KMS-11 (cell line): ENCODE measurements at regions not wholly inside any gene's neighbourhood (a gene's known extent, or its start where the extent isn't known, plus 50 kb on each side); places are given as distances from the start of the nearest gene placed in this dataset.

Experiments used
- H2AFZ ChIP-seq: fragments of 200-600 bp; sonication (generic); 2 replicates; pipeline ENCODE4 v1.6.1; 2016; ENCODE audit warnings: antibody characterized with exemption, mixed run types, low read depth
- H3K27ac ChIP-seq: fragments of 200-600 bp; sonication (generic); 2 replicates; pipeline ENCODE4 v1.6.1; 2016; ENCODE audit warnings: mild to moderate bottlenecking, mixed run types
- H3K27me3 ChIP-seq: fragments of 200-600 bp; sonication (generic); 2 replicates; pipeline ENCODE4 v1.6.1; 2017; ENCODE audit warnings: mild to moderate bottlenecking, low read depth, mixed run types, moderate library complexity; ENCODE audit not compliant: insufficient read depth
- H3K36me3 ChIP-seq: fragments of 200-600 bp; sonication (generic); 2 replicates; pipeline ENCODE4 v1.6.1; 2017; ENCODE audit warnings: mild to moderate bottlenecking, mixed run types; ENCODE audit not compliant: insufficient read depth
- H3K4me1 ChIP-seq: fragments of 200-600 bp; sonication (generic); 2 replicates; pipeline ENCODE4 v1.6.1; 2016; ENCODE audit warnings: mild to moderate bottlenecking, low read depth, mixed run types; ENCODE audit not compliant: poor library complexity, severe bottlenecking
- H3K4me2 ChIP-seq: fragments of 200-600 bp; sonication (generic); 2 replicates; pipeline ENCODE4 v1.7.0; 2016; ENCODE audit warnings: mild to moderate bottlenecking, mixed run types
- H3K4me3 ChIP-seq: fragments of 200-600 bp; sonication (generic); IDR thresholded peaks from 2 replicates; pipeline ENCODE4 v1.6.1; 2017; ENCODE audit warnings: low read depth, low read length, mixed read lengths; ENCODE audit not compliant: insufficient read depth
- H3K79me2 ChIP-seq: fragments of 200-600 bp; sonication (generic); 2 replicates; pipeline ENCODE4 v1.6.1; 2016; ENCODE audit warnings: low read depth, mixed run types; ENCODE audit not compliant: insufficient read depth
- H3K9ac ChIP-seq: fragments of 200-600 bp; sonication (generic); 2 replicates; pipeline ENCODE4 v1.6.1; 2016; ENCODE audit warnings: mild to moderate bottlenecking, mixed run types
- H4K20me1 ChIP-seq: fragments of 200-600 bp; sonication (generic); 2 replicates; pipeline ENCODE4 v1.6.1; 2016; ENCODE audit warnings: mild to moderate bottlenecking, mixed run types; ENCODE audit not compliant: insufficient read depth
- CTCF ChIP-seq: fragments of 200-600 bp; sonication (generic); conservative IDR thresholded peaks from 2 replicates; pipeline ENCODE4 v1.6.1; 2017; ENCODE audit warnings: low read depth, mild to moderate bottlenecking, antibody characterized with exemption, low read length, moderate library complexity, mixed read lengths

- Histone ChIP-seq H3K36me3 (no peaks in the 10 kb centered on the region), H3K4me1 (peaks cover 28% of the 10 kb centered on the region), H3K9ac (no peak overlapping the region), H3K27me3 (no peaks in the 10 kb centered on the region), H3K4me2 (no peak overlapping the region), H3K27ac (no peak overlapping the region), H4K20me1 (no peaks in the 10 kb centered on the region), H2AFZ (no peak overlapping the region), H3K4me3 (no peak overlapping the region), H3K79me2 (no peaks in the 10 kb centered on the region)
- no peak for TF ChIP-seq CTCF
These were observed 358.1 kb upstream of the ZNF32 start for GRCh38 chr10:44006771-44007170.

- Histone ChIP-seq H3K4me1 (peaks cover 17% of the 10 kb centered on the region), H3K9ac (no peak overlapping the region), H3K36me3 (no peaks in the 10 kb centered on the region), H3K4me3 (no peak overlapping the region), H3K79me2 (no peaks in the 10 kb centered on the region), H4K20me1 (no peaks in the 10 kb centered on the region), H3K27me3 (no peaks in the 10 kb centered on the region), H3K4me2 (no peak overlapping the region), H3K27ac (no peak overlapping the region), H2AFZ (no peak overlapping the region)
- TF ChIP-seq CTCF, result no peak
These were observed 357.1 kb upstream of the ZNF32 start for GRCh38 chr10:44005788-44006099.

GRCh38 chr10:44004913-44005787, 356.5 kb upstream of the ZNF32 start:
- Histone ChIP-seq H4K20me1 (no peaks in the 10 kb centered on the region), H3K4me3 (no peak overlapping the region), H3K4me1 (peaks cover 13% of the 10 kb centered on the region), H3K79me2 (no peaks in the 10 kb centered on the region), H2AFZ (no peak overlapping the region), H3K4me2 (no peak overlapping the region), H3K9ac (no peak overlapping the region), H3K36me3 (no peaks in the 10 kb centered on the region), H3K27ac (no peak overlapping the region), H3K27me3 (no peaks in the 10 kb centered on the region)
- TF ChIP-seq CTCF, result no peak

GRCh38 chr10:43998021-43998809, 349.5 kb upstream of the ZNF32 start:
- Histone ChIP-seq H3K27ac (no peak overlapping the region), H3K79me2 (no peaks in the 10 kb centered on the region), H3K27me3 (no peaks in the 10 kb centered on the region), H3K4me3 (no peak overlapping the region), H3K9ac (no peak overlapping the region), H3K4me2 (no peak overlapping the region), H2AFZ (no peak overlapping the region), H4K20me1 (no peaks in the 10 kb centered on the region), H3K4me1 (peaks cover 5% of the 10 kb centered on the region), H3K36me3 (no peaks in the 10 kb centered on the region)
- no peak for TF ChIP-seq CTCF
